ENCODE measurements at regions not wholly inside any gene's neighbourhood (a gene's known extent, or its start where the extent isn't known, plus 50 kb on each side); places are given as distances from the start of the nearest gene placed in this dataset.

DNA sequence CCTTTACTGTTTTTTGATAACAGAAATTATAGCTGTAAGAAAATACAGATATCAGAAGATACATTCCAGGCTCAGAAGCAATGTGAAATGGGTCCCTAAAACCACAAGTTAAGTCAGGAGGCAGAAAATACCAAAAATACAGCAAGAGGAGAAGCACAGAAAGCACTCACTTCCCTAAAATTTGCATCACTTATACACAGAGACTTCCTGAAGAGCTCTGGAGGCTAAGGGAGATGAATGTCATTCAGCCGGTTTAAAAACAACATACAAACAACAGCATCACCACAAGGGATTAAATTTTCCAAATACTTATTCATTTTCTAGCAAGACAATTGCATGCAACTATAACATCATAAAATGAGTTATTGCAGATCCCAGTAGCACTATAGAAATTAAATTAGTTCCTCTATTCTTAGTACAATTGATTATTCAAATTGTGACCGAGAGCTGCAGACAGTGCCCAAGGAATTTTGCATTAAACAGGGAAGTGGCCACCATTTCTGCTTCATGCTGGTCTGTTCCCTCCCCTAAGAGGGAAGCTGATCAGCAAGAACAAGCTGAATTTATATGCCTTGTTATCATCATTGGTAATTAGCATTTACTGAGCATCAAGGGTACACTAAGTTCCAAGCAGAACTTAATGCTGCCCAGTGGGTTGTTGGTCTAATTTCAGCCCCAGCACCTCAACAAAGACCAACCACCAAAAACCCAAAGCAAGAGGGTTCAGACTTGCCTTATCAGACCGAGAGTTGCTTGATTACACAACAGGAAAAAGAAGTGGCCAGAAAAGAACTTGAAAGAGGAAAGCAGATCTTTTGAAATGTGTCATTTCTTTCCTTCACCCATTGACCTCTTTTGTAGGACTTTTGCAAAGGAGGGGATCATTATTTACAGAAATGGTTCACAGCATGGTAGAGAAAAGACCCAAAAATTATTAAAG is 140.7 kb downstream of the KCTD12 start:
- DNase-seq = no peak

GRCh38 chr13:76741624-76742023 is 144.6 kb downstream of the KCTD12 start:
- peak; percentile 4 for DNase-seq

DNA sequence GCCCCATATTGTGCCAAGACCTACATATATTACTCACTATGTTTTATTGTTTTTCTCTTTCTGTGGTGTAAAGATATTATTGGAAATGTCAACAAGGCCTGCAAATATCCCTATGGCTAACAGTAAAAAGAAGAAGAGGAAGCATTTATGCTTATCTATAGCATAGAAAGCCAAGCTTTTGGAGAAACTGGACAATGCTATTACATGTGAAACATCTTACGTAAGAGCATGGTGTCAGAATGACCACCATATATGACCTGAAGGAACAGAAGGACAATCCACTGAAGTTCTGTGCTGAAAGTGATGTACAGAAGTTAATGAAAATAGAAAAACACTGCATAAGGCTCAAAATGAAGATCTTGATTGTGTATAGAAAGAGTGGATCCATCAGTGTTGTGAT is 145.2 kb downstream of the KCTD12 start:
- DNase-seq = no peak

DNA sequence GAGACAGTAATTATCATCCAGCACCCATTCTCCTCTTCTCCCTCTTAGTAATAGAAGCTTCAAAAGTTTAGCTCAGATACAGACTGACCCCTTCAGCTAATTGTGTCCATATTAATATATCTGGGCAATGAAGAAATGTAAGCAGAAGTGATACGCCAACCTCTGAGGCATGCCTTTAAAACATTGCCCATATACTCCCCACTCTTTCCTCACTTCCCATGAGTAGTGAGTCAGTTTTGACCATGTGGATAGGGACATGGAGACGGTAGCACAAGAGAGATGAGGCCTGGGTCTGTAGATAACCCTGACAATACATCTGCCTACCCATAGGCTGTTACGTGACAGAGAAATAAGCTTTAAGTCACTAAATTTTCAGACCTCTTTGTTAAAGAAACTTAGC is 147.6 kb downstream of the KCTD12 start:
- no peak for DNase-seq

GRCh38 chr13:76737526-76737925 is 148.7 kb downstream of the KCTD12 start:
- no peak for DNase-seq

DNA sequence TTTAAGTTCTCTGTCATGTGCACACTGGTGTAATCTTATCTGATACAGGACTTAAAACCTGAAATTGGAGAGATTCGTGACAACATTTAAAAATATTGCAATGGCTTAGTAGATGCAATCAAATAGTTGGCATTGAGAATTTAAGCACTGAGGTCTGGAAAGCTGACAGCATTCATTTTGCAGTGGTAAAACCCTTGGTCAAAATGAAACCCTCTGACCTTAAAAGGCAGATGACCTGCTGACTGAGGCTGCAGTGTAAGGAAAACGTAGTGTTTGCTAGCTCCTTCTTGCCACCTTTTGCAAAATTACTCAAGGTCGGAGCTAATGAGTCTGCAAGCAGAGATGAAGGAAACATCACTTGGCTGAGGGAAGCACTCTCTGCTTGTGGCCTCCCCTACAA is 150.6 kb downstream of the KCTD12 start:
- DNase-seq = no peak

DNA sequence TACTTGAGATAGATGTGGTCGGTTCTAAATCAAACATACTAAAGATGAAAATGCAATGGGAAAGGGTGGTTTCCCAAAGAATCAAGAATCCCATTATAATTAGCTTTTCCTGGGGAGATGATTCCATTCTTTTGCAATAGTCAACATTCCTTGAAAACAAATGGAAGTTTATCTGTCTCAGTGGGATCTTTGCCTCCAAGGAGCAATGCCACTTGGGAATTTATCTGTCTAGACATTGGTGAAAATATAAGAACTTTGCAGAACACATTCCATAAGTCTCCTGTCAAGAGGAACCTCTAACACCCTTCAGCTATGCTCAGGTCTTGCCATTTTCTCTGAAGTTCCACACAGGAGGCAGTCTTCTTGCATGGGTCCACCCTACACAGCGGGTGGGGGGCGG is 152.5 kb downstream of the KCTD12 start:
- peak; percentile 61 for DNase-seq

DNA sequence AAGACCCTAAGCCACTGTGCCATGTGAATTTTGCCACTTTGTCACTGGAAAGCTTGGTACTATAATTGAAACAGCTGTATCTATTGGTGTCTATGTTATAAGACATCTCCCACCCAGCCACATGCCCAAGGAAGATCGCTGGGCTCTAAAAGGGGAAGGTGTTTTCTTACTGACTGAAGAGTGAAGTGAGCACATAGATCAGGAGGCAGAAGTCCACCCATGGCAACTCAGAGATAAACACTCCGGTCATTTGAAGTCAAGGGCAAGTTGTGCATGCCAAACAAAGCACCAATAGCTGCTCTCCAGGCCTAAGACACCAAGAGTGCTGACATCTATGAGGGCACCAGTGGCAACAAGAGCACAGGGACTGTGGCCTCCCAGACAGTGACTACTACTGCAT is 153.8 kb downstream of the KCTD12 start:
- no peak for DNase-seq

DNA sequence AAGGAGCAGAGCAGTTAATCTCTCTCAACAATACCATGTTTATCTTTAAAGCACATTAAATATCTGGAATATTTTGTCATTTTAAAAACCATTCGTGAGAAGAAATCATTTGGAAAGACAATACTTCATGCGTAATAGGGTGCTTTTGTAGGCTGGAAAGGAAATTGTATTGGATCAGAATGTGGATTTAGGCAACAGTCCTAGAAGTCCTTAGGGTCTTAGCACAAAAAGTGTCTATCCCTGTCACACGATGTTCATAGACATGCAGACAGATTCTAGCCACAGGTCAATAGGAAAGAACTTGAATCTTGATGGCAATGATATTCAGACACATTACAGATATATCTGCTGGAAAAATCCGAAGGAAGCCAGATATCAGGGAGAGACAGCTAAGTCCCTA is 156.0 kb downstream of the KCTD12 start:
- peak; percentile 23 for DNase-seq

- no peak for DNase-seq
These were observed 156.5 kb downstream of the KCTD12 start for GRCh38 chr13:76729691-76730090.

- DNase-seq = no peak
These were observed 160.3 kb downstream of the KCTD12 start for GRCh38 chr13:76725896-76726295.

GRCh38 chr13:76725211-76725610 is 161.0 kb downstream of the KCTD12 start:
- peak; percentile 25 for DNase-seq

GRCh38 chr13:76724421-76724820 is 161.8 kb downstream of the KCTD12 start:
- no peak for DNase-seq

GRCh38 chr13:76723551-76724232 is 162.5 kb downstream of the KCTD12 start:
- peak; percentile 92 for DNase-seq

- DNase-seq = no peak
These were observed 163.4 kb downstream of the KCTD12 start for GRCh38 chr13:76722782-76723181.

DNA sequence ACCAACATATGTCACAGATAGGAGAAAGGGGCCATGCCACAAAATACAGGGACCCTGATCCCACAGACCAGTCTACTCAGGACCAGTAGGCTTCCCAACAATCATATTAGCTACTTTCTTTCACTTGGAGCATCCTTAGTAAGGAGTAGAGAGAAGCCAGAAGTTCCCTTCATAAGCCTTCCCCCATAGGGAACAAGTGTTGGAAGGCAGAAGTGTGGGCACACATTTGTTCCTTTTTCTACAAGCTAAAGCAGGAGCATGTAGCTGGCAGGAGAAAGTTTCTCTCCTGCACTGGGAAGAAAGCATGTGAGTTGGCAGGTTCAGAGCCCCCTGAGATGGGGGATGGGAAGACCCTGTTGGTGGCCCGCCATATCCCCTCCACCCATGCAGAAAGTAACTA is 165.4 kb downstream of the KCTD12 start:
- no peak for DNase-seq

DNA sequence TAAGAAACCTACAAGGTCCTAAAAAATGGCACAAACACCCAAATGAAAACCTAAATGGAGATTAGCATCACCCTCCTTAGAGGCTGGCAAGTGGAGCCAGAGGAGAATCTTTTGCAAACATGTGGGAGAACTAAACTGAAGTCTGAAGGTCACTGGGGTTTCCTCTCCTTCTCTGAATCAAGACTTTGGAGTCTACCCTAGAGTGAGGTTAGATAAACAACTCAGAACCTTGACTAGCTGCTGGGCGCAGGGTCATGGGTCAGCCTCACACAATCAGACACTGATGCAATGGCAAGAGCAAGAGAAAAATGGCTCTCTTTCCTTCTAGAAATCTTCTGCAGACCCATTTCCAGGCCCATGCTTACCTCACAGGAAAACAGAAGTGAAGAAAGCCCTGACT is 165.8 kb downstream of the KCTD12 start:
- no peak for DNase-seq

DNA sequence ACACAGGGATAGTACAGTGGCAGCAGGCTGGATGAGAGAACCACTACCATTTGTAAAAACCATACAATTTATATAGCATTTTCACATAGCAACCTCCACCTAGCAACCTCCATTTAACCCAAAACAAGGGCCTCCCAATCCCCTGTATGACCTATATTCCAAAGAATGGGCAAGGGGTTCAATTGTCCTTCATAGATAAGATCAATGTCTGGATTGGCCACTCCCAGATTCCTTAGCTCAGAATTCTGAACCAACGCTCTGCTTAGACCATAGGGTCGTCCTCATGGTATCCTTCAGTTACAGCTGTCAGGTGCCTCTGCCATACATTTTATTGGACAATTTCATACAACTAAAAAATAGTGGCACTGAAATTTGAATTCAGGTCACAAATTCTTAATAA is 166.2 kb downstream of the KCTD12 start:
- DNase-seq = no peak

- peak; percentile 70 for DNase-seq
These were observed 169.1 kb downstream of the KCTD12 start for GRCh38 chr13:76717092-76717491.

DNA sequence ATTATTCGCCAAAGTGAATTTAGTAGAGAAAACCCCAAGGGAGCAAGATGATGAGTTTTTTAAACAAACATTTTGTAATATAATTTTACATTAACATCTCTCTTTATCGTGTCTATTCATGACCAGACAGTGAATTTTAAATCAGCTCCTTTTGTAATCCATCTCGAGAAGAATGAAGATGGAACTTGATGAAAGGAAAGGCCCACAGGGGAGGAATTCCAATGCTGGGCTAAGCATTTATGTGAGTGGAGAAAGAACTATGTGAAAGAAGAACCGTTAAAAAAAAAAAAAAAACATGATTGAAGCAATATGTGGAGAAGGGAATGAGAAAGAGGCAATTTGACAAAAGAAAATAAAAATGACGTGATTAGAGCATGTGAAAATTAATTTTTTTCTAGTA is 170.6 kb downstream of the KCTD12 start:
- DNase-seq = peak; percentile 76

DNA sequence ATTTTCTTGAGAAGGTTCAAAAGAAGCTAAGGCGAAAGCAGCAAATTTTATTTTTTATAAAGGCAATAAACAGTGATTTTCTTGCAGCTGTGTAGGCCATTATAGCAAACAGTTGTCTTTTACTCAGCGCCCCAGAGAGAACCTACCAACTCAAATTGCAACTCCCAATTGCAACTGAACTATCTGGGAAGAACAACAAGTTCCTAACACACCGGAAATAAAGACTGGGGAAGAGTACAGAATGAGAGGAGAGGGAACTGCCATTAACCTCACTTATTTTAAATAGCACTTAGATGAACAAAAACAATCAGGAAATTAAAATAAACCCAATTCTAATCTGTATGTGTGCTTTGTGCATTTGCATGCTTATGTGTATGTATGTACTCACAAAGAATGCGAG is 171.1 kb downstream of the KCTD12 start:
- no peak for DNase-seq

DNA sequence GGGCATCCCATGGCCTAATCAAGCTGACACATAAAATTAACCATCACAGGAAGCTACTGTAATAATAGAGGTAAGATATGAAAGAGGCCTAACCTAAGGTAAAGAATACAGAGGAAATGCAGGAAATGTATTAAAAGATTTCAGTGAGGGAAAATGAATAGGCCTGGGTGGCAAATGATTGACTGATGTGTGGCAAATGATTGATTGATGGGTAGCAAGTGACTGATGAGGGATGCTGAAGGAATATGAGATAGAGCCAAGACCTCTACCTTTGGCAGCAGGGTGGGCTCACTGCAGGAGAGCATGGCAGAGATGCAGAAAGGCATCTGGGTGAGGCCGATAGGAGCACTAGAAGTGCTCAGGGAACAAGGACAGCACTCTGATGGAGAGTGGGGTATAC is 172.9 kb downstream of the KCTD12 start:
- DNase-seq = no peak

- DNase-seq = peak; percentile 92
These were observed 174.5 kb downstream of the KCTD12 start for GRCh38 chr13:76711550-76712182.

- DNase-seq = peak; percentile 34
These were observed 176.4 kb downstream of the KCTD12 start for GRCh38 chr13:76709851-76710250.

Data from fibroblast of skin of right biceps (primary cell).